Trophoblast cell (in vitro differentiated cells and primary cell): ENCODE measurements at regions not wholly inside any gene's neighbourhood (a gene's known extent, or its start where the extent isn't known, plus 50 kb on each side); places are given as distances from the start of the nearest gene placed in this dataset.

Experiments used
- DNase-seq, 2 donors: peaks; one replicate each; pipeline ENCODE4 v3.0.0-alpha.2; 2016
- H2AFZ ChIP-seq: 2 replicates; pipeline ENCODE4 v1.6.1; 2013; ENCODE audit warnings: low read length, moderate library complexity, mild to moderate bottlenecking; ENCODE audit not compliant: insufficient read depth, poor library complexity
- H2AK5ac ChIP-seq: 2 replicates; pipeline ENCODE4 v1.6.1; 2013; ENCODE audit warnings: mild to moderate bottlenecking, low read length
- H2BK120ac ChIP-seq: 2 replicates; pipeline ENCODE4 v1.6.1; 2013; ENCODE audit warnings: low read length, mild to moderate bottlenecking, moderate library complexity; ENCODE audit not compliant: insufficient read depth, poor library complexity
- H2BK12ac ChIP-seq: 2 replicates; pipeline ENCODE4 v1.6.1; 2013; ENCODE audit warnings: mild to moderate bottlenecking, low read length, moderate library complexity
- H2BK5ac ChIP-seq: 2 replicates; pipeline ENCODE4 v1.6.1; 2013; ENCODE audit warnings: low read length, low read depth, moderate library complexity, mild to moderate bottlenecking; ENCODE audit not compliant: poor library complexity
- H3K14ac ChIP-seq: 2 replicates; pipeline ENCODE4 v1.6.1; 2013; ENCODE audit warnings: mild to moderate bottlenecking, low read length
- H3K18ac ChIP-seq: 2 replicates; pipeline ENCODE4 v1.6.1; 2013; ENCODE audit warnings: mild to moderate bottlenecking, low read length
- H3K23ac ChIP-seq: 2 replicates; pipeline ENCODE4 v1.6.1; 2013; ENCODE audit warnings: low read length
- H3K27ac ChIP-seq: 2 replicates; pipeline ENCODE4 v1.5.1; 2013; ENCODE audit warnings: low read depth, mild to moderate bottlenecking, inconsistent platforms, low read length, moderate library complexity
- H3K27me3 ChIP-seq: 2 replicates; pipeline ENCODE4 v1.6.1; 2013; ENCODE audit warnings: inconsistent platforms, mild to moderate bottlenecking, low read length, moderate library complexity; ENCODE audit not compliant: insufficient read depth
- H3K36me3 ChIP-seq, 2 experiments: 1 replicate in 1 of 2; 2 replicates in 1 of 2; pipeline ENCODE4 v1.6.1; 2013; ENCODE audit warnings: low read length in 2 of 2, mild to moderate bottlenecking in 2 of 2, moderate library complexity in 1 of 2; ENCODE audit not compliant: insufficient read depth in 2 of 2, control insufficient read depth in 1 of 2
- H3K4ac ChIP-seq: 2 replicates; pipeline ENCODE4 v1.6.1; 2013; ENCODE audit warnings: low read depth, mild to moderate bottlenecking, low read length, moderate library complexity
- H3K4me1 ChIP-seq, 2 experiments: 1 replicate in 1 of 2; 2 replicates in 1 of 2; pipeline ENCODE4 v1.6.1; 2013; ENCODE audit warnings: low read length in 2 of 2, mild to moderate bottlenecking in 2 of 2, moderate library complexity in 1 of 2; ENCODE audit not compliant: insufficient read depth in 2 of 2, control insufficient read depth in 1 of 2
- H3K4me2 ChIP-seq: 2 replicates; pipeline ENCODE4 v1.6.1; 2013; ENCODE audit warnings: inconsistent platforms, mild to moderate bottlenecking, low read length, moderate library complexity
- H3K4me3 ChIP-seq: 2 replicates; pipeline ENCODE4 v1.5.1; 2013; ENCODE audit warnings: mild to moderate bottlenecking, low read depth, low read length, inconsistent platforms
- H3K79me1 ChIP-seq: one replicate; pipeline ENCODE4 v1.6.1; 2013; ENCODE audit warnings: low read length
- H3K79me2 ChIP-seq: 2 replicates; pipeline ENCODE4 v1.6.1; 2013; ENCODE audit warnings: low read length, mild to moderate bottlenecking; ENCODE audit not compliant: control insufficient read depth, insufficient read depth, poor library complexity
- H3K9ac ChIP-seq: 2 replicates; pipeline ENCODE4 v1.6.1; 2013; ENCODE audit warnings: mild to moderate bottlenecking, low read length
- H3K9me3 ChIP-seq: 2 replicates; pipeline ENCODE4 v1.6.1; 2013; ENCODE audit warnings: low read depth, mild to moderate bottlenecking, control low read depth, inconsistent platforms, low read length; ENCODE audit not compliant: insufficient read depth
- H4K12ac ChIP-seq: 2 replicates; pipeline ENCODE4 v1.6.1; 2013; ENCODE audit warnings: low read depth, mild to moderate bottlenecking, low read length, moderate library complexity
- H4K8ac ChIP-seq: 2 replicates; pipeline ENCODE4 v1.6.1; 2013; ENCODE audit warnings: low read depth, mild to moderate bottlenecking, low read length, moderate library complexity
- H4K91ac ChIP-seq: one replicate; pipeline ENCODE4 v1.6.1; 2013; ENCODE audit warnings: low read depth, mild to moderate bottlenecking, low read length, moderate library complexity
- WGBS: extraction: QIAGEN DNeasy Blood & Tissue Kit; methylation state at CpG from one replicate; pipeline ENCODE4 v1.1.7; 2013; ENCODE audit warnings: missing lambda C conversion rate; ENCODE audit not compliant: insufficient read length, insufficient coverage; ENCODE audit errors: extremely low coverage; 5-methylcytosine and 5-hydroxymethylcytosine counted together

DNA sequence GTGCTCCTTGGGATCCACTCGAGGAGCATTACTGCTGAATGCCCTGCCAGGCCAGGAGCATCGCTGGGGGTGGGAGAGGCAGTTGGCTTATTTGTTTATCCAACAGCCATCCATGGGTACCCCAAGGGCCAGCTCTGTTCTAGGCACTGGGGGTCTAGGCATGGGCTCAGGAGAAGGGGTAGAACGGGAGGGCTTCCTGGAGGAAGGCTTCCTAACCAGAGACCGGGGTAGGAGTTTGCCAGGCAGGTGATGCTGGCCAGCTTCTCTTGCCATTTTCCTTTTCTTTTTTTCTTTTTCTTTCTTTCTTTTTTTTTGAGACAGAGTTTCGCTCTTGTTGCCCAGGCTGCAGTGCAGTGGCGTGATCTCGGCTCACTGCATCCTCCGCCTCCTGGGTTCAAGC is 241.0 kb downstream of the SEC14L1 start:
- no peak overlapping the region for H3K4me2 ChIP-seq
- peak overlapping the region; percentile 61 for H3K4ac ChIP-seq
- peak overlapping the region; percentile 28 for H2BK120ac ChIP-seq
- no peak overlapping the region for H3K27ac ChIP-seq
- peaks cover 16% of the 10 kb centered on the region for H3K79me1 ChIP-seq
- H3K79me2 ChIP-seq, result peaks cover 11% of the 10 kb centered on the region
- no peak overlapping the region for H2AK5ac ChIP-seq
- H3K27me3 ChIP-seq, result no peaks in the 10 kb centered on the region
- H3K9ac ChIP-seq, result no peak overlapping the region
- H3K36me3 ChIP-seq, result peaks cover 0 to 7% of the 10 kb centered on the region in 2 experiments
- peak overlapping the region; percentile 4 for H3K18ac ChIP-seq
- H4K12ac ChIP-seq, result no peak overlapping the region
- no CpG with 5 or more reads among the region's 8 CpGs for WGBS
- H4K91ac ChIP-seq, result peak overlapping the region; percentile 22
- H2AFZ ChIP-seq, result no peak overlapping the region
- H3K4me1 ChIP-seq, result peaks cover 44% of the 10 kb centered on the region in 2 experiments
- H2BK5ac ChIP-seq, result no peak overlapping the region
- peak overlapping the region; percentile 16 for H3K14ac ChIP-seq
- no peak overlapping the region for H4K8ac ChIP-seq
- H3K4me3 ChIP-seq, result no peak overlapping the region
- peak overlapping the region; percentile 12 for H2BK12ac ChIP-seq
- no peak for DNase-seq
- no peak overlapping the region for H3K23ac ChIP-seq
- no peaks in the 10 kb centered on the region for H3K9me3 ChIP-seq

- H2AFZ ChIP-seq, result peak overlapping the region; percentile 52
- H3K4me2 ChIP-seq, result no peak overlapping the region
- peaks cover 0 to 7% of the 10 kb centered on the region in 2 experiments for H3K36me3 ChIP-seq
- peak overlapping the region; percentile 7 for H4K8ac ChIP-seq
- H3K9ac ChIP-seq, result no peak overlapping the region
- H4K91ac ChIP-seq, result peak overlapping the region; percentile 28
- peak overlapping the region; percentile 18 for H2AK5ac ChIP-seq
- no peak overlapping the region for H4K12ac ChIP-seq
- H3K27ac ChIP-seq, result no peak overlapping the region
- peak overlapping the region; percentile 15 for H2BK5ac ChIP-seq
- peak overlapping the region; percentile 55 for H3K4ac ChIP-seq
- H3K23ac ChIP-seq, result no peak overlapping the region
- no peaks in the 10 kb centered on the region for H3K9me3 ChIP-seq
- peak overlapping the region; percentile 82 for H3K18ac ChIP-seq
- H3K14ac ChIP-seq, result peak overlapping the region; percentile 41
- peaks cover 51 to 52% of the 10 kb centered on the region in 2 experiments for H3K4me1 ChIP-seq
- no peak overlapping the region for H2BK12ac ChIP-seq
- no peak overlapping the region for H2BK120ac ChIP-seq
- no CpG with 5 or more reads among the region's 13 CpGs for WGBS
- DNase-seq, result no peak
- H3K4me3 ChIP-seq, result no peak overlapping the region
- H3K27me3 ChIP-seq, result no peaks in the 10 kb centered on the region
- H3K79me1 ChIP-seq, result peaks cover 18% of the 10 kb centered on the region
- H3K79me2 ChIP-seq, result peaks cover 11% of the 10 kb centered on the region
Measured at GRCh38 chr17:77382356-77382911, 241.7 kb downstream of the SEC14L1 start.

- Histone ChIP-seq H3K27me3 (no peaks in the 10 kb centered on the region), H4K91ac (peak overlapping the region; percentile 28), H2BK5ac (no peak overlapping the region), H2AK5ac (no peak overlapping the region), H3K9ac (no peak overlapping the region), H3K14ac (no peak overlapping the region), H3K4me3 (no peak overlapping the region), H2AFZ (peak overlapping the region; percentile 18), H3K36me3 (peaks cover 0 to 7% of the 10 kb centered on the region in 2 experiments), H3K79me1 (peaks cover 22% of the 10 kb centered on the region), H3K79me2 (peaks cover 11% of the 10 kb centered on the region), H3K18ac (peak overlapping the region; percentile 82), H3K4me2 (no peak overlapping the region), H3K23ac (no peak overlapping the region), H4K12ac (no peak overlapping the region), H3K9me3 (no peaks in the 10 kb centered on the region), H3K27ac (no peak overlapping the region), H4K8ac (peak overlapping the region; percentile 7), H2BK12ac (no peak overlapping the region), H3K4ac (peak overlapping the region; percentile 39), H3K4me1 (peaks cover 56 to 57% of the 10 kb centered on the region in 2 experiments), H2BK120ac (no peak overlapping the region)
- no peak for DNase-seq
- WGBS, result no CpG with 5 or more reads among the region's 8 CpGs
Measured at GRCh38 chr17:77382966-77383612, 242.3 kb downstream of the SEC14L1 start.

DNA sequence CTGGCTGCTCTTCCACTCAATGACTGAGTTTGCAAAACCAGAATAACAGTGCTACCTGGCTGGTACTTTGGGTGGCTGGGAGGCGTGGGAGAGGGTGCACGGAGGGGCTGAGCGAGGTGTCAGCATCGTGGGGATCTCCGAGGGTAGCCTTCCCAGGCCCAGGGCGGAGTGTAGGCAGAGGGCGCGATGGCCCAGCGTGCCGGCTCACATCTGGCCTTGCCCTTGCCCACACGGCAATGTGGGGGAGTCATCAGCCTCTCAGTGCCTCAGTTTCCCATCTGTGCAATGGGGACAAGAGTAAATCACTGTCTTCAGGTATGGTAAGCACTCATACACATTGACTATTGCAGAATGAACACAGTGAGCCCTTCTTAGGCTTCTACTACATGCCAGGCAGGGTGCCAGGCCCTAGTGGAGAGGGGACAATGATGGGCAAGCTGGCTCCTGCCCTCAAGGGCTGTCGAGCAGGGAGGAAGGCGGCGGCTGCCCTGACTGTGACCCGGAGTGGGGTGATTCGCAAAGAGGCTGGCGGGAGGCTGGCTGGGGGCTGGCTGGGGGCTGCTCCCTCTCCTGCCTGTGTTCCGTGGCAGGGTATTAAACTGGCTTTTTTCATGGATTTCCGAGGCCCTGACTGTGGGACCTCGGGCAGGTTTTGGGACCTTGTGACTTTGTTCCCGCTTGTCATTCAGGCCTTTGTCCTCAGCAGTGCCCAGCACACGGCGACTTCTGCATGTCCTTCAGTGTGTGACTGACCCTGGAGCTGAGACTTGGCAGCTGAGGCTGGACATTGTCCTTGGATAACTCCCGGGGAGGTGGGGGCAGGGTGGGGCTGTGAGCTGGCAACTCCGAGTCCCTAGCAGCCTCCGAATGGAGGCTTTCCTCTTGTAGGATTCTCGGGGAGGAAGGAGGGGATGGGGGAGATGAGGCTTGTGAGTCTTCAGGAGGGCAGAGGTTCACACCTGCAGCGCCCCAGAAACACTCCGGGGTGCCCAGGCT is 243.1 kb downstream of the SEC14L1 start:
- no CpG with 5 or more reads among the region's 29 CpGs for WGBS
- no peak overlapping the region for H3K9ac ChIP-seq
- no peak overlapping the region for H4K91ac ChIP-seq

More for the DNA sequence above, 243.1 kb downstream of the SEC14L1 start:
- Histone ChIP-seq H3K18ac (peak overlapping the region; percentile 10), H3K14ac (no peak overlapping the region), H2BK5ac (no peak overlapping the region), H2BK12ac (no peak overlapping the region), H3K4ac (peak overlapping the region; percentile 39), H3K79me1 (peaks cover 29% of the 10 kb centered on the region), H3K27me3 (no peaks in the 10 kb centered on the region), H3K9me3 (peaks cover 1% of the 10 kb centered on the region), H3K4me1 (peaks cover 62 to 64% of the 10 kb centered on the region in 2 experiments), H4K8ac (no peak overlapping the region), H4K12ac (no peak overlapping the region), H2BK120ac (no peak overlapping the region), H2AFZ (peak overlapping the region; percentile 18), H3K36me3 (peaks cover 0 to 5% of the 10 kb centered on the region in 2 experiments), H2AK5ac (no peak overlapping the region), H3K79me2 (peaks cover 13% of the 10 kb centered on the region), H3K23ac (no peak overlapping the region), H3K27ac (no peak overlapping the region), H3K4me3 (no peak overlapping the region), H3K4me2 (no peak overlapping the region)
- no peak for DNase-seq
